K562 (cell line): ENCODE measurements at regions not wholly inside any gene's neighbourhood (a gene's known extent, or its start where the extent isn't known, plus 50 kb on each side); places are given as distances from the start of the nearest gene placed in this dataset.

ENCODE experiments used
- AFF1 ChIP-seq, 2 experiments: fragments of 450-650 bp; IDR thresholded peaks; 2 replicates each; pipeline ENCODE4 v1.6.1; 2018; ENCODE audit warnings: mild to moderate bottlenecking in 2 of 2, low read depth in 1 of 2; ENCODE audit not compliant: partially characterized antibody in 2 of 2
- ATF1 ChIP-seq, 2 experiments: fragments of 450-650 bp in 1 of 2; IDR thresholded peaks; 2 replicates each; pipeline ENCODE4 v1.6.1; 2016; ENCODE audit warnings: missing compliant biosample characterization in 1 of 2, missing genetic modification characterization in 1 of 2
- CTCF ChIP-seq, 3 experiments: IDR thresholded peaks in 2 of 3; conservative IDR thresholded peaks in 1 of 3; 2 replicates each; pipeline ENCODE4 v1.5.1; 2011 to 2012; ENCODE audit warnings: low read length in 3 of 3, mild to moderate bottlenecking in 3 of 3, control low read depth in 2 of 3, improper control_type of control experiment in 1 of 3, inconsistent platforms in 1 of 3, low read depth in 1 of 3, mixed read lengths in 1 of 3, moderate library complexity in 1 of 3; ENCODE audit not compliant: insufficient read depth in 2 of 3
- MAX ChIP-seq: sonication (generic); formaldehyde crosslinking; IDR thresholded peaks from 2 replicates; pipeline ENCODE4 v1.9.0; 2022; ENCODE audit warnings: mild to moderate bottlenecking, missing genetic modification reagents
- POLR2A ChIP-seq: fragments of 450-650 bp; conservative IDR thresholded peaks from 2 replicates; pipeline ENCODE4 v1.6.1; 2016
- RBM17 ChIP-seq: fragments of 200-400 bp; formaldehyde crosslinking; IDR thresholded peaks from 2 replicates; pipeline ENCODE4 v1.6.1; 2017; ENCODE audit warnings: low read depth, mild to moderate bottlenecking, low read length, borderline replicate concordance
- ZHX1 ChIP-seq: fragments of 150-350 bp; conservative IDR thresholded peaks from 2 replicates; pipeline ENCODE4 v1.6.1; 2014; ENCODE audit warnings: low read length
- ZNF347 ChIP-seq: fragments of 450-650 bp; formaldehyde crosslinking; IDR thresholded peaks from 2 replicates; pipeline ENCODE4 v1.4.0; 2020; ENCODE audit warnings: low read depth, mild to moderate bottlenecking, moderate library complexity

GRCh38 chr6:156420172-156420993, 356.8 kb upstream of the ARID1B start:
- no peak for TF ChIP-seq AFF1 (IDR thresholded peaks at IDR 0.05; ENCODE audit: low read depth in 1 of 2, partially characterized antibody in 2 of 2)
- TF ChIP-seq ZHX1 = no peak
- no peak for TF ChIP-seq ZNF347 (CRISPR knock-in tag)
- TF ChIP-seq RBM17 = no peak
- no peak for TF ChIP-seq POLR2A
- TF ChIP-seq CTCF (IDR thresholded peaks at IDR 0.05 in 2 of 3, conservative IDR thresholded peaks at IDR 0.05 in 1 of 3; ENCODE audit: insufficient read depth in 2 of 3, low read depth in 1 of 3, low read length in 3 of 3) = no peak
- no peak for TF ChIP-seq ATF1 (CRISPR knock-in tag; IDR thresholded peaks at IDR 0.05)
- TF ChIP-seq ATF1 (tag; IDR thresholded peaks at IDR 0.05) = no peak
- no peak for TF ChIP-seq MAX (CRISPR knock-in tag)
